Prostate gland (tissue), 2 donors: ENCODE measurements at regions not wholly inside any gene's neighbourhood (a gene's known extent, or its start where the extent isn't known, plus 50 kb on each side); places are given as distances from the start of the nearest gene placed in this dataset.

ENCODE experiments used
- DNase-seq: peaks from one replicate; pipeline ENCODE4 v3.0.0-alpha.2; 2019; ENCODE audit warnings: low spot score
- H3K27ac ChIP-seq, 2 donors: fragments of 200-600 bp; sonication (generic); 2 replicates each; pipeline ENCODE4 v1.5.1; 2017 to 2019
- H3K27me3 ChIP-seq: fragments of 200-600 bp; sonication (generic); replicated peaks from 2 replicates; pipeline ENCODE4 v1.5.1; 2019; ENCODE audit not compliant: insufficient read depth
- H3K36me3 ChIP-seq, 2 donors: fragments of 200-600 bp; sonication (generic); 1 replicate in 1 of 2; 2 replicates in 1 of 2; pipeline versions ENCODE4 v1.5.1 to v1.8.1; 2017 to 2019
- H3K4me1 ChIP-seq: fragments of 200-600 bp; sonication (generic); replicated peaks from 2 replicates; pipeline ENCODE4 v1.5.1; 2019
- H3K4me3 ChIP-seq, 2 donors: fragments of 200-600 bp; sonication (generic); 2 replicates each; pipeline ENCODE4 v1.5.1; 2017 to 2019
- H3K9me3 ChIP-seq: fragments of 200-600 bp; sonication (generic); 2 replicates; pipeline ENCODE4 v1.5.1; 2017
- POLR2A ChIP-seq: fragments of 450-650 bp; IDR thresholded peaks from one replicate; pipeline ENCODE4 v1.6.1; 2016; ENCODE audit warnings: antibody characterized with exemption, mild to moderate bottlenecking
- POLR2AphosphoS5 ChIP-seq: sonication (generic); formaldehyde crosslinking; IDR thresholded peaks from one replicate; pipeline ENCODE4 v1.6.1; 2017; ENCODE audit warnings: antibody characterized with exemption
- WGBS: methylation state at CpG from one replicate; pipeline ENCODE4 v1.1.5; 2018; 5-methylcytosine and 5-hydroxymethylcytosine counted together
- intact Hi-C: fragments of 100-400 bp; cut with DNase I; formaldehyde crosslinking; loops from one replicate; pipeline ENCODE4 v1.14.2; 2022
- TF ChIP-seq, protein P1 (sequence below), 4 experiments: fragments of 200-600 bp in 2 of 4; fragments of 450-650 bp in 2 of 4; sonication (generic) in 2 of 4; IDR thresholded peaks; 1 replicate in 3 of 4; 2 replicates in 1 of 4; pipeline ENCODE4 v1.5.1; 2016 to 2019; ENCODE audit warnings: antibody characterized with exemption in 4 of 4, mild to moderate bottlenecking in 2 of 4, moderate library complexity in 2 of 4

DNA sequence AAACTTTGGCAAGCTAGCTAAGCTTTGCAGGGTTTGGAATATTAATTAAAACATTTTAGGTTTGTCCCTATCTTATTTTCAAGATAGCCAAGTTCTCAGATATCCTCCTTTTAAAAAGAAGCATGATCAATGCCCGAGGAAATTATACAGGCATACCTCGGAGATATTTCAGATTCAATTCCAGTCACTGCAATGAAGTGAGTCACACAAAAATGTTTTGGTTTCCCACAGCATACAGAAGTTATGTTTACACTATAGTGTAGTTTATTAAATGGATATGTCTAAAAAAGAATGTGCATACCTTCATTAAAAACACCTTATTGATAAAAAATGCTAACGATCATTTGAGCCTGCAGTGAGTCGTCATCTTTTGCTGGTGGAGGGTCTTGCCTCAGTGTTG is 382.9 kb upstream of the NPVF start:
- H3K4me1 ChIP-seq, result no peaks in the 10 kb centered on the region
- WGBS, result 91% methylated on average over 4 of the region's 4 CpGs
- H3K9me3 ChIP-seq, result no peaks in the 10 kb centered on the region
- TF ChIP-seq POLR2AphosphoS5 (no peak), POLR2A (no peak)
- TF ChIP-seq, protein P1, sequence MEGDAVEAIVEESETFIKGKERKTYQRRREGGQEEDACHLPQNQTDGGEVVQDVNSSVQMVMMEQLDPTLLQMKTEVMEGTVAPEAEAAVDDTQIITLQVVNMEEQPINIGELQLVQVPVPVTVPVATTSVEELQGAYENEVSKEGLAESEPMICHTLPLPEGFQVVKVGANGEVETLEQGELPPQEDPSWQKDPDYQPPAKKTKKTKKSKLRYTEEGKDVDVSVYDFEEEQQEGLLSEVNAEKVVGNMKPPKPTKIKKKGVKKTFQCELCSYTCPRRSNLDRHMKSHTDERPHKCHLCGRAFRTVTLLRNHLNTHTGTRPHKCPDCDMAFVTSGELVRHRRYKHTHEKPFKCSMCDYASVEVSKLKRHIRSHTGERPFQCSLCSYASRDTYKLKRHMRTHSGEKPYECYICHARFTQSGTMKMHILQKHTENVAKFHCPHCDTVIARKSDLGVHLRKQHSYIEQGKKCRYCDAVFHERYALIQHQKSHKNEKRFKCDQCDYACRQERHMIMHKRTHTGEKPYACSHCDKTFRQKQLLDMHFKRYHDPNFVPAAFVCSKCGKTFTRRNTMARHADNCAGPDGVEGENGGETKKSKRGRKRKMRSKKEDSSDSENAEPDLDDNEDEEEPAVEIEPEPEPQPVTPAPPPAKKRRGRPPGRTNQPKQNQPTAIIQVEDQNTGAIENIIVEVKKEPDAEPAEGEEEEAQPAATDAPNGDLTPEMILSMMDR (IDR thresholded peaks at IDR 0.05), result no peak
- no peak overlapping the region for H3K4me3 ChIP-seq
- no peaks in the 10 kb centered on the region for H3K27me3 ChIP-seq
- DNase-seq, result no peak
- H3K36me3 ChIP-seq, result no peaks in the 10 kb centered on the region
- no peak overlapping the region for H3K27ac ChIP-seq
- intact Hi-C loops, result no loop called here

DNA sequence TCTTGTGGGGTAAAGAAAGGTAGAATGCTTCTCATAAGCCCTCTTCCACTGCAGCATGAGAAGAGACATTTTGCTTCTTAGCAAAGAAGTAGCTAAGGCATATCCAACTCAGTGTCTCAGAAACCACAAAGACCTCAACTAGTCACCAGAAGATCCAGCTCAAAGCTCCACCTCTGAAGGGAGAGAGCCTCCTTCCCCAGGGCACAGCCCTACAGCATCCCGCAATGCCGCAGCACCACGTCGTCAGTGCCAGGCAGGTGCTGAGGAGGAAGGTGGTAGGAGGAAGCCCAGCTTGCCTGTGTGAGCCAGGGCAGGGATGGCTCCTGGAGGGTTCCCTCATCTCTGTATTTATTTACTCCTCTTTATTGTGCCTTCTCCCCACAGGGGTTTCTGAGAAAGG is 385.6 kb upstream of the NPVF start:
- no peak overlapping the region for H3K27ac ChIP-seq
- intact Hi-C loops, result no loop called here
- TF ChIP-seq, protein P1 (IDR thresholded peaks at IDR 0.05), result no peak
- TF ChIP-seq POLR2AphosphoS5, result no peak
- no peak for TF ChIP-seq POLR2A
- H3K9me3 ChIP-seq, result no peaks in the 10 kb centered on the region
- no peaks in the 10 kb centered on the region for H3K4me1 ChIP-seq
- no peaks in the 10 kb centered on the region for H3K36me3 ChIP-seq
- WGBS, result 96% methylated on average over 4 of the region's 4 CpGs
- no peak for DNase-seq
- H3K27me3 ChIP-seq, result no peaks in the 10 kb centered on the region
- H3K4me3 ChIP-seq, result no peak overlapping the region

DNA sequence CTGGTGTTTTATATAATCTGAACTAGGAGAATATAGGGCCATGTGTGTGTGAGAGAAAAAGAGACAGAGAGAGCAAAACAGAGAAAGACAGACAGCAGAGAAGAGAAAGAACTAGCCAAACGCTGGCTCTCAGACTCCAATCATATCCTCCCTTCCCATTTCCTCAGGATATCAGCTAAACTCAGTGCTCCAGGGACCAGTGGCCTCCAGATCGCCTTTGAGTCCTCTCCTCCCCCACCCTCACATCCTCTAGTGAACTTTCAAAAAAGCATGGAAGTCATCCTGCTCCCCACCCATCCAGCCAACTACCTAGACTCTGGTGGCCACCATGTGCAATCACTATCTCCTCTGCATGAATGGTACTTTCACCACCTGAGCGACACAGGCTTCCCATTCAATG is 386.1 kb upstream of the NPVF start:
- Histone ChIP-seq H3K4me1 (peaks cover 2% of the 10 kb centered on the region), H3K4me3 (no peak overlapping the region), H3K36me3 (no peaks in the 10 kb centered on the region), H3K27ac (no peak overlapping the region), H3K9me3 (no peaks in the 10 kb centered on the region), H3K27me3 (no peaks in the 10 kb centered on the region)
- no peak for TF ChIP-seq POLR2AphosphoS5
- TF ChIP-seq POLR2A, result no peak
- TF ChIP-seq, protein P1 (IDR thresholded peaks at IDR 0.05), result no peak
- DNase-seq, result no peak
- intact Hi-C loops, result no loop called here
- 79% methylated on average over 3 of the region's 3 CpGs for WGBS

DNA sequence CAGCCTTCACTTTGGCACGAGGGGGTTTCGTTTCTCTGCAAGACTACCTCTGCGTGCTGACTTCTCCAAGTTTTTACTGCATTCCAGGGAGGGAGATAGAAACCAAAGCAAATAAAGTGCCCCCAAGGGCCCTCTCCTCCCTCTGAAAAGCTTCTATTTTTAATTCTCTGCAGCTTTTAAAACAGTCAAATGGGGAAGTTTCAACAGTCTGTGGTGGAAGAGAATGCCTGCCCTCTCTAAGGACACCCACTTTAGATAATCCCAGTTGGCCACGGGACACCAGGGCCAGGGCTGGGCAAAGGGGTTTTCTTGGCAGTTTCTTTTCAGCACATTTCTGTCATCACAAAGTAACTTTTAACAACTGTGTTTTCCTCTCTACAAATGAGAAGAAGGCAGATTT is 386.7 kb upstream of the NPVF start:
- Histone ChIP-seq H3K4me1 (peaks cover 2% of the 10 kb centered on the region), H3K9me3 (no peaks in the 10 kb centered on the region), H3K27ac (no peak overlapping the region), H3K4me3 (no peak overlapping the region), H3K27me3 (no peaks in the 10 kb centered on the region), H3K36me3 (no peaks in the 10 kb centered on the region)
- TF ChIP-seq, protein P1 (IDR thresholded peaks at IDR 0.05), result no peak
- no peak for TF ChIP-seq POLR2AphosphoS5
- TF ChIP-seq POLR2A, result no peak
- DNase-seq, result no peak
- intact Hi-C loops, result no loop called here
- 36% methylated on average over 4 of the region's 4 CpGs for WGBS

DNA sequence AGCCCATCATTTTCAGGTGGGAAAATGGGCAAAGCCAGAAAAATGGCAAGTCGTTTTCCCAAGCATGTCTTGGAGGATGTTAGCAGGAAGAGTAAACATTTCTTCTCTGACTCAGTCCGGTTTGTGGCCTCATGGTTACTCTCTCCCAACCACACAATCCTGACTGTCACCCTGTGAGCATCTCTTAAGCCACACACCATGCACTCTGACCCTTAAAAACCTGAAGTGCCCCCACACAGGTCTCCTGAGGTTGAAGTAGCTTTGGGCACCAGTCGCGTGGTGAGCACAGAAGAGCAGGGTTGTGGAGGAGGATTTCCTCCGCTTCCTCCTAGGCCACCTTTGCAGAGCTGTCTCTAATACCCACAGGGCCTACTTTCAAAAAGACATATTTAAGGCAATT is 387.3 kb upstream of the NPVF start:
- Histone ChIP-seq H3K4me1 (peaks cover 2% of the 10 kb centered on the region), H3K9me3 (no peaks in the 10 kb centered on the region), H3K4me3 (no peak overlapping the region), H3K36me3 (no peaks in the 10 kb centered on the region), H3K27me3 (no peaks in the 10 kb centered on the region), H3K27ac (no peak overlapping the region)
- no peak for TF ChIP-seq POLR2AphosphoS5
- DNase-seq, result no peak
- WGBS, result 84% methylated on average over 5 of the region's 5 CpGs
- intact Hi-C loops, result no loop called here
